GM19324 (cell line): ENCODE measurements at regions not wholly inside any gene's neighbourhood (a gene's known extent, or its start where the extent isn't known, plus 50 kb on each side); places are given as distances from the start of the nearest gene placed in this dataset.

Experiments used
- ATAC-seq: cut with Tn5 transposase; IDR thresholded peaks from one replicate; pipeline ENCODE4 v1.9.1; 2021; ENCODE audit warnings: mild to moderate bottlenecking, moderate library complexity; ENCODE audit not compliant: unreplicated experiment, low FRiP score

GRCh38 chr10:8719971-8720370 is 665.5 kb downstream of the GATA3 start:
- ATAC-seq: no peak

GRCh38 chr10:8721650-8722049 is 667.2 kb downstream of the GATA3 start:
- no peak for ATAC-seq

- ATAC-seq: no peak
Measured at GRCh38 chr10:8722835-8723234, 668.3 kb downstream of the GATA3 start.

GRCh38 chr10:8725343-8725742 is 670.9 kb downstream of the GATA3 start:
- no peak for ATAC-seq

- ATAC-seq: no peak
Measured at GRCh38 chr10:8726084-8726778, 671.7 kb downstream of the GATA3 start.

GRCh38 chr10:8726779-8727084 is 672.2 kb downstream of the GATA3 start:
- ATAC-seq: no peak

- no peak for ATAC-seq
Measured at GRCh38 chr10:8731121-8732095, 676.9 kb downstream of the GATA3 start.

GRCh38 chr10:8738987-8739386 is 684.5 kb downstream of the GATA3 start:
- no peak for ATAC-seq

- no peak for ATAC-seq
Measured at GRCh38 chr10:8752146-8752843, 697.8 kb downstream of the GATA3 start.

GRCh38 chr10:8758029-8758428 is 703.5 kb downstream of the GATA3 start:
- no peak for ATAC-seq

- no peak for ATAC-seq
Measured at GRCh38 chr10:8766899-8767298, 712.4 kb downstream of the GATA3 start.

- ATAC-seq: no peak
Measured at GRCh38 chr10:8767591-8767990, 713.1 kb downstream of the GATA3 start.

GRCh38 chr10:8768341-8768740 is 713.9 kb downstream of the GATA3 start:
- no peak for ATAC-seq

- no peak for ATAC-seq
Measured at GRCh38 chr10:8768852-8769251, 714.4 kb downstream of the GATA3 start.

GRCh38 chr10:8776926-8777622 is 722.6 kb downstream of the GATA3 start:
- ATAC-seq: no peak

- no peak for ATAC-seq
Measured at GRCh38 chr10:8778713-8779112, 724.2 kb downstream of the GATA3 start.

- ATAC-seq: no peak
Measured at GRCh38 chr10:8787649-8788048, 733.2 kb downstream of the GATA3 start.

- ATAC-seq: no peak
Measured at GRCh38 chr10:8790390-8790789, 735.9 kb downstream of the GATA3 start.

GRCh38 chr10:8794860-8795259 is 740.4 kb downstream of the GATA3 start:
- ATAC-seq: no peak

- ATAC-seq: no peak
Measured at GRCh38 chr10:8800426-8800825, 745.9 kb downstream of the GATA3 start.

GRCh38 chr10:8803992-8804391 is 749.5 kb downstream of the GATA3 start:
- no peak for ATAC-seq
